Osteoblast (primary cell): ENCODE measurements at regions not wholly inside any gene's neighbourhood (a gene's known extent, or its start where the extent isn't known, plus 50 kb on each side); places are given as distances from the start of the nearest gene placed in this dataset.
A peak's percentile ranks its signal among the peaks of the same experiment; 100 is the strongest.

Experiments
- DNase-seq: peaks from one replicate; pipeline ENCODE4 v3.0.0; 2011; ENCODE audit warnings: low spot score, mixed read lengths; ENCODE audit not compliant: insufficient read length; ENCODE audit errors: missing footprints
- H2AFZ ChIP-seq: 2 replicates; pipeline ENCODE4 v1.6.0; 2011; ENCODE audit warnings: mild to moderate bottlenecking, low read length
- H3K27ac ChIP-seq: 2 replicates; pipeline ENCODE4 v1.5.1; 2011; ENCODE audit warnings: mild to moderate bottlenecking, low read depth, low read length, moderate library complexity
- H3K27me3 ChIP-seq: 2 replicates; pipeline ENCODE4 v1.6.0; 2012; ENCODE audit warnings: mild to moderate bottlenecking, control low read depth, inconsistent platforms, low read length, moderate library complexity; ENCODE audit not compliant: insufficient read depth
- H3K36me3 ChIP-seq: 2 replicates; pipeline ENCODE4 v1.5.1; 2011; ENCODE audit warnings: mild to moderate bottlenecking, low read length, control low read depth, moderate library complexity; ENCODE audit not compliant: insufficient read depth
- H3K4me1 ChIP-seq: 2 replicates; pipeline ENCODE4 v1.5.1; 2011; ENCODE audit warnings: mild to moderate bottlenecking, low read length, control low read depth, moderate library complexity; ENCODE audit not compliant: insufficient read depth
- H3K4me2 ChIP-seq: 2 replicates; pipeline ENCODE4 v1.6.0; 2011; ENCODE audit warnings: mild to moderate bottlenecking, low read length; ENCODE audit not compliant: insufficient read depth
- H3K4me3 ChIP-seq: fragments of 200-600 bp; sonication (generic); 3 replicates; pipeline ENCODE4 v1.5.1; 2012; ENCODE audit warnings: mild to moderate bottlenecking, low read length, inconsistent platforms; ENCODE audit not compliant: insufficient read depth
- H3K79me2 ChIP-seq: 2 replicates; pipeline ENCODE4 v1.6.0; 2012; ENCODE audit warnings: mild to moderate bottlenecking, low read length, control low read depth, inconsistent platforms; ENCODE audit not compliant: insufficient read depth
- H3K9me3 ChIP-seq: 2 replicates; pipeline ENCODE4 v1.5.1; 2011; ENCODE audit warnings: low read depth, low read length, control low read depth
- H4K20me1 ChIP-seq: 2 replicates; pipeline ENCODE4 v1.6.0; 2012; ENCODE audit warnings: mild to moderate bottlenecking, low read length, control low read depth; ENCODE audit not compliant: insufficient read depth
- TF ChIP-seq, protein P1 (sequence below): IDR thresholded peaks from 2 replicates; pipeline ENCODE4 v1.5.1; 2011; ENCODE audit warnings: mild to moderate bottlenecking, low read depth, low read length, moderate library complexity; ENCODE audit errors: extremely low read depth

DNA sequence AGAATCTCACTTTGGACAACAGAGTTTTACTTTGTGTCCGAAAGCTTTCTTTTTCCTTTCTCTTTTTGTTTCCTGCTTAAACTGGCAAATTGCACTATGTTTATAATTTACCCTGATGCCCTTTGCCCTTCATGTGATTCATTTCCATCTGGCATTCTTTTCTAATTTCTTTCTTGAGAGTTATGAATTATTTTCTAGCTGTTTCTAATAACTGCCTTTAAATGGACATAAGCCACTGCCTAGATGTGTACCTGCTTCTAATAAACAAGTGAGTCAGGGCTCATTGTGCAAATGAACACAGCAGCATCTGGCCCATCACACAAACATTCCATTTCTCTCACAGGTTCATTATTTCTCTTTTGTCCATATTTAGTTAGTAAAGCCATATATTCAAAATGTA, 242.3 kb upstream of the GPRIN3 start:
- no peak overlapping the region for H3K27ac ChIP-seq

DNA sequence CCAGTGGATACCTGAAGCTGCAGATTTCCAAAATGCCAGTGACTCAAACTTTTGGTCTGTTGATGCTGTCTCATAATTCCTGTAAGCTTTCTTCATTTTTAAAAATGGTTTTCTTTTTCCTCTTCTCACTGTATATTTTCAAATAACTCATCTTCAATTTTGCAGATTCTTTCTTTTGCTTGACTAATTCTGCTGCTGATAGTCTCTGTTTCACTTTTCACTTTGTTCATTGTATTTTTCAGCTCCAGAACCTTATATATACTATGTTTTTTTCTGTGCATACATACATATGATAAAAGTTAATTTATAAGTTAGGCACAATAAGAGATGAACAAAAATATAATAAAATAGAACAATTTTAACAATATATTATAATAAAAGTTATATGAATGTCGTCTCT, 237.7 kb upstream of the GPRIN3 start:
- Histone ChIP-seq H3K36me3 (no peaks in the 10 kb centered on the region), H3K27ac (no peak overlapping the region), H2AFZ (no peak overlapping the region), H3K27me3 (no peaks in the 10 kb centered on the region), H3K79me2 (no peaks in the 10 kb centered on the region), H3K4me1 (peaks cover 1% of the 10 kb centered on the region), H3K9me3 (no peaks in the 10 kb centered on the region), H3K4me2 (no peak overlapping the region), H4K20me1 (no peaks in the 10 kb centered on the region), H3K4me3 (no peak overlapping the region)
- TF ChIP-seq, protein P1, sequence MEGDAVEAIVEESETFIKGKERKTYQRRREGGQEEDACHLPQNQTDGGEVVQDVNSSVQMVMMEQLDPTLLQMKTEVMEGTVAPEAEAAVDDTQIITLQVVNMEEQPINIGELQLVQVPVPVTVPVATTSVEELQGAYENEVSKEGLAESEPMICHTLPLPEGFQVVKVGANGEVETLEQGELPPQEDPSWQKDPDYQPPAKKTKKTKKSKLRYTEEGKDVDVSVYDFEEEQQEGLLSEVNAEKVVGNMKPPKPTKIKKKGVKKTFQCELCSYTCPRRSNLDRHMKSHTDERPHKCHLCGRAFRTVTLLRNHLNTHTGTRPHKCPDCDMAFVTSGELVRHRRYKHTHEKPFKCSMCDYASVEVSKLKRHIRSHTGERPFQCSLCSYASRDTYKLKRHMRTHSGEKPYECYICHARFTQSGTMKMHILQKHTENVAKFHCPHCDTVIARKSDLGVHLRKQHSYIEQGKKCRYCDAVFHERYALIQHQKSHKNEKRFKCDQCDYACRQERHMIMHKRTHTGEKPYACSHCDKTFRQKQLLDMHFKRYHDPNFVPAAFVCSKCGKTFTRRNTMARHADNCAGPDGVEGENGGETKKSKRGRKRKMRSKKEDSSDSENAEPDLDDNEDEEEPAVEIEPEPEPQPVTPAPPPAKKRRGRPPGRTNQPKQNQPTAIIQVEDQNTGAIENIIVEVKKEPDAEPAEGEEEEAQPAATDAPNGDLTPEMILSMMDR = no peak
- DNase-seq = no peak

More for the DNA sequence above, 242.3 kb upstream of the GPRIN3 start:
- Histone ChIP-seq H3K36me3 (no peaks in the 10 kb centered on the region), H3K4me2 (no peak overlapping the region), H3K9me3 (no peaks in the 10 kb centered on the region), H3K4me1 (no peaks in the 10 kb centered on the region), H3K4me3 (no peak overlapping the region), H4K20me1 (no peaks in the 10 kb centered on the region), H3K79me2 (no peaks in the 10 kb centered on the region), H3K27me3 (no peaks in the 10 kb centered on the region), H2AFZ (no peak overlapping the region)
- DNase-seq = no peak
- TF ChIP-seq, protein P1 = no peak

DNA sequence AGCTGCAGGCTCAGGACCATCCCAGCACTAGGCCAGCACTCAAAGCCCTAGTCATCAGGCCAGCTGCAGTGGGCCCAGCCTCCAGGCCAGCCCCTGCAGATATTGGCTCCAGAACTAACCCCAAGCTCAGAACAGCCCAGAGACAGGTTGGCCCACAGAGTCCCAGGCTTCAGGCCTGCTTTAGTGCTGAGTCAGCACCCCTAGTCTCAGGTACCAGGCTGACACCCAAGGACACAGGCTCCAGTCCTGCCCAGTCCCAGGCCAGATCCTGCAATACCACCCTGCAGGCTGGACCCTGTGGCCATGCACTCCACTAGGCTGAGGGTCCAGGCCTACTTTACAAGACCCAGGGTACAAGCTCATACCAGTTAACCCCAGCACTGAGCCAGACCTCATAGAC, 234.4 kb upstream of the GPRIN3 start:
- no peaks in the 10 kb centered on the region for H3K79me2 ChIP-seq
- no peak overlapping the region for H2AFZ ChIP-seq
- peaks cover 16% of the 10 kb centered on the region for H3K4me1 ChIP-seq
- no peaks in the 10 kb centered on the region for H4K20me1 ChIP-seq
- H3K4me3 ChIP-seq = no peak overlapping the region
- H3K27ac ChIP-seq = no peak overlapping the region
- TF ChIP-seq, protein P1 = no peak
- no peaks in the 10 kb centered on the region for H3K36me3 ChIP-seq
- no peak overlapping the region for H3K4me2 ChIP-seq
- H3K27me3 ChIP-seq = no peaks in the 10 kb centered on the region
- H3K9me3 ChIP-seq = no peaks in the 10 kb centered on the region
- no peak for DNase-seq

DNA sequence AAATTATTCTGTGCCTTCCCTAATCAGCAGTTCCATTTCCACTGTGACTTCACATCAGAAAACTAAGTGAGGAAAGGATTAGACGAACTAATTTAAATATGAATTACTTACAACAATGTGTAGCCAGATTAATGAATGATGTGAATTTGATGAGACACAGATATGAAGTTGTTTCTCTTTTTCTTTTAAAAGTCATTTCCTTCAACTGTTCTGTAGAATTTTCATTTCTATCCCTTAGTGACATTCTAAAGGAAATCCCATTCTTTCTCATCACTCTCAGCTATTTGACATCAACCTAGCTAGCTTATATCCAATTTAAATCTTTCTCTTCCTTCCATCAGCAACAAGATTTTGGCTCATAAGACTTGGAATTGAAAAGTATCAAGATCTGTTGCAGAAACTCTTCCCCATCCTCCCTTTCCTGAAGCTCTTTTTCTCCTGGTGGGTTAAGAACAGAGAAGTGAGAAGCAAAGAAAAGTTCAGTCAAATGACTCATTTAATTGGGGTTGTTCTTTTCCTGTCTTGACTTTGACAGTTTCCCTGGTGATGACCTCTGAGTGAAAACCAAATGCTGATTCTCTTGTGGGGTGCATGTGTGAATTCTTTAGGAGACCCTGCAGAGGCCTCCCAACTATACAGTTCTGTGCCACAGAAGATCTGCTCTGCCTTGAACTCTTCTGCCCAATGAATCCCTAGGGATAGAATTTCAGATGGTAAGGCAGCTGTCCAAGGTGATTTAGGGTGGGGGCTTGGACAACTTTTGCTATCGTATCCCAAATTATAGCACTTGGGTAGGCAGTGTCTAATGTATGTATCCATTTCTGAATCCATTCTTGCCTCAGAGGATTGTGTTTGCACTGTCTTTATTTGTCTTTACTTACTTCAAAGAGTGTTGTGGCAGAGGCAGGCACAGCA, 232.5 kb upstream of the GPRIN3 start:
- Histone ChIP-seq H3K4me2 (peak overlapping the region; percentile 28), H3K4me3 (no peak overlapping the region), H3K36me3 (no peaks in the 10 kb centered on the region), H3K27me3 (no peaks in the 10 kb centered on the region), H4K20me1 (no peaks in the 10 kb centered on the region), H3K79me2 (no peaks in the 10 kb centered on the region), H3K9me3 (no peaks in the 10 kb centered on the region), H2AFZ (peak overlapping the region; percentile 6), H3K27ac (peak overlapping the region; percentile 70), H3K4me1 (peaks cover 16% of the 10 kb centered on the region)
- TF ChIP-seq, protein P1 = no peak
- no peak for DNase-seq
